IPS-18c (cell line): ENCODE measurements at regions not wholly inside any gene's neighbourhood (a gene's known extent, or its start where the extent isn't known, plus 50 kb on each side); places are given as distances from the start of the nearest gene placed in this dataset.
"Not testable (repeated sequence)": the region's sequence is repeated elsewhere in the genome, so short reads cannot be mapped to it uniquely, and the experiment has no call there.

Experiments used
- H3K4me3 ChIP-seq: 2 replicates; pipeline ENCODE4 v1.7.0; 2013; ENCODE audit warnings: low read depth, mild to moderate bottlenecking, low read length, moderate library complexity; ENCODE audit not compliant: insufficient read depth
- H3K9me3 ChIP-seq: one replicate; pipeline ENCODE4 v1.6.1; 2013; ENCODE audit warnings: mild to moderate bottlenecking, low read length, moderate library complexity; ENCODE audit not compliant: control insufficient read depth, insufficient read depth

GRCh38 chr3:74978684-74979083, 364.2 kb upstream of the CNTN3 start:
- no peak overlapping the region for H3K4me3 ChIP-seq
- H3K9me3 ChIP-seq: no peaks in the 10 kb centered on the region

GRCh38 chr3:74985028-74985904, 370.8 kb upstream of the CNTN3 start:
- H3K9me3 ChIP-seq, H3K4me3 ChIP-seq: not testable (repeated sequence)

GRCh38 chr3:74988095-74988494, 373.6 kb upstream of the CNTN3 start:
- H3K4me3 ChIP-seq: no peak overlapping the region
- no peaks in the 10 kb centered on the region for H3K9me3 ChIP-seq

GRCh38 chr3:74992898-74993297, 378.4 kb upstream of the CNTN3 start:
- Histone ChIP-seq H3K4me3 (no peak overlapping the region), H3K9me3 (no peaks in the 10 kb centered on the region)

GRCh38 chr3:75001330-75001729, 386.9 kb upstream of the CNTN3 start:
- Histone ChIP-seq H3K4me3 (no peak overlapping the region), H3K9me3 (no peaks in the 10 kb centered on the region)

GRCh38 chr3:75012791-75013331, 398.4 kb upstream of the CNTN3 start:
- H3K4me3 ChIP-seq: no peak overlapping the region
- H3K9me3 ChIP-seq: no peaks in the 10 kb centered on the region

GRCh38 chr3:75014008-75014407, 399.5 kb upstream of the CNTN3 start:
- Histone ChIP-seq H3K9me3 (no peaks in the 10 kb centered on the region), H3K4me3 (no peak overlapping the region)

GRCh38 chr3:75015280-75015679, 400.8 kb upstream of the CNTN3 start:
- Histone ChIP-seq H3K4me3 (no peak overlapping the region), H3K9me3 (no peaks in the 10 kb centered on the region)

- H3K9me3 ChIP-seq: no peaks in the 10 kb centered on the region
- no peak overlapping the region for H3K4me3 ChIP-seq
Measured at GRCh38 chr3:75035146-75035545, 420.7 kb upstream of the CNTN3 start.

GRCh38 chr3:75042941-75043340, 428.5 kb upstream of the CNTN3 start:
- Histone ChIP-seq H3K9me3 (no peaks in the 10 kb centered on the region), H3K4me3 (no peak overlapping the region)

GRCh38 chr3:75048650-75049049, 434.2 kb upstream of the CNTN3 start:
- H3K9me3 ChIP-seq: peaks cover 6% of the 10 kb centered on the region
- no peak overlapping the region for H3K4me3 ChIP-seq

- H3K9me3 ChIP-seq: peaks cover 6% of the 10 kb centered on the region
- H3K4me3 ChIP-seq: no peak overlapping the region
Measured at GRCh38 chr3:75049533-75049932, 435.1 kb upstream of the CNTN3 start.

- Histone ChIP-seq H3K9me3 (no peaks in the 10 kb centered on the region), H3K4me3 (no peak overlapping the region)
Measured at GRCh38 chr3:75059120-75059519, 444.7 kb upstream of the CNTN3 start.

- Histone ChIP-seq H3K4me3 (no peak overlapping the region), H3K9me3 (no peaks in the 10 kb centered on the region)
Measured at GRCh38 chr3:75061806-75062205, 447.3 kb upstream of the CNTN3 start.

- no peaks in the 10 kb centered on the region for H3K9me3 ChIP-seq
- H3K4me3 ChIP-seq: no peak overlapping the region
Measured at GRCh38 chr3:75075158-75075557, 460.7 kb upstream of the CNTN3 start.

- no peak overlapping the region for H3K4me3 ChIP-seq
- no peaks in the 10 kb centered on the region for H3K9me3 ChIP-seq
Measured at GRCh38 chr3:75076481-75076880, 462.0 kb upstream of the CNTN3 start.

GRCh38 chr3:75078290-75078689, 463.8 kb upstream of the CNTN3 start:
- H3K4me3 ChIP-seq: no peak overlapping the region
- H3K9me3 ChIP-seq: no peaks in the 10 kb centered on the region

GRCh38 chr3:75082845-75083244, 468.4 kb upstream of the CNTN3 start:
- no peak overlapping the region for H3K4me3 ChIP-seq
- H3K9me3 ChIP-seq: no peaks in the 10 kb centered on the region

GRCh38 chr3:75089841-75090240, 475.4 kb upstream of the CNTN3 start:
- Histone ChIP-seq H3K4me3 (no peak overlapping the region), H3K9me3 (peaks cover 2% of the 10 kb centered on the region)
